RWPE1 (cell line): ENCODE measurements at regions not wholly inside any gene's neighbourhood (a gene's known extent, or its start where the extent isn't known, plus 50 kb on each side); places are given as distances from the start of the nearest gene placed in this dataset.

Experiments
- CTCF ChIA-PET: fragments of 350-600 bp; sonication (Branson Sonifier 250); formaldehyde crosslinking; extraction: SDS; loops from one replicate; lab custom pipeline; 2021; lab: Yijun Ruan, JAX
- POLR2A ChIA-PET: fragments of 400-600 bp; formaldehyde crosslinking; extraction: SDS; loops from one replicate; lab custom pipeline; 2020; ENCODE audit warnings: antibody characterized with exemption; ENCODE audit not compliant: low non-redundant PET; lab: Yijun Ruan, JAX
- DNase-seq: peaks from one replicate; pipeline ENCODE4 v3.0.0; 2012; ENCODE audit warnings: low spot score
- H3K27ac ChIP-seq: fragments of 450-650 bp; 2 replicates; pipeline ENCODE4 v1.5.1; 2017
- TF ChIP-seq, protein P1 (sequence below): fragments of 450-650 bp; conservative IDR thresholded peaks from 2 replicates; pipeline ENCODE4 v1.5.1; 2017; ENCODE audit warnings: low read depth, mild to moderate bottlenecking

DNA sequence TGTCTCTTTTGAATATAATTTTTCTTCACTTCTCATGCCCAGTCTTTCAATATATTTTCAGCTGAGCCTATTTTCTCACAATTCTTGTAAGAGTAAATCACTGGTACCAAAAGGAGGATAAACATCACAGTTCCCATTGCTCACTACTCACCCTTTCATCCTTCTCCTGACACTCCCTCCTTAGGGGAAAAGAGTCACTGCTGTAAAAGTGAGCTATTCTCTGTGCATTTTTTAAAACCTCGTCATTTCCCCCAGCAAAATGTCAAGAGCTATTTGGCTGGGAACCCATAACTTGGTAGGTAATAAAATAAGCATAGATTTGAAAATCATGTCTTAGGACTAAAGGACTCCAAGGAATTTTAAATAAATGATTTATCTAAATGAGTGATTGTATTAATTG is 340.1 kb upstream of the GYPC start:
- DNase-seq: no peak
- TF ChIP-seq, protein P1, sequence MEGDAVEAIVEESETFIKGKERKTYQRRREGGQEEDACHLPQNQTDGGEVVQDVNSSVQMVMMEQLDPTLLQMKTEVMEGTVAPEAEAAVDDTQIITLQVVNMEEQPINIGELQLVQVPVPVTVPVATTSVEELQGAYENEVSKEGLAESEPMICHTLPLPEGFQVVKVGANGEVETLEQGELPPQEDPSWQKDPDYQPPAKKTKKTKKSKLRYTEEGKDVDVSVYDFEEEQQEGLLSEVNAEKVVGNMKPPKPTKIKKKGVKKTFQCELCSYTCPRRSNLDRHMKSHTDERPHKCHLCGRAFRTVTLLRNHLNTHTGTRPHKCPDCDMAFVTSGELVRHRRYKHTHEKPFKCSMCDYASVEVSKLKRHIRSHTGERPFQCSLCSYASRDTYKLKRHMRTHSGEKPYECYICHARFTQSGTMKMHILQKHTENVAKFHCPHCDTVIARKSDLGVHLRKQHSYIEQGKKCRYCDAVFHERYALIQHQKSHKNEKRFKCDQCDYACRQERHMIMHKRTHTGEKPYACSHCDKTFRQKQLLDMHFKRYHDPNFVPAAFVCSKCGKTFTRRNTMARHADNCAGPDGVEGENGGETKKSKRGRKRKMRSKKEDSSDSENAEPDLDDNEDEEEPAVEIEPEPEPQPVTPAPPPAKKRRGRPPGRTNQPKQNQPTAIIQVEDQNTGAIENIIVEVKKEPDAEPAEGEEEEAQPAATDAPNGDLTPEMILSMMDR: no peak
- H3K27ac ChIP-seq: no peak overlapping the region
- POLR2A ChIA-PET: no interaction called here
- CTCF ChIA-PET: no interaction called here

DNA sequence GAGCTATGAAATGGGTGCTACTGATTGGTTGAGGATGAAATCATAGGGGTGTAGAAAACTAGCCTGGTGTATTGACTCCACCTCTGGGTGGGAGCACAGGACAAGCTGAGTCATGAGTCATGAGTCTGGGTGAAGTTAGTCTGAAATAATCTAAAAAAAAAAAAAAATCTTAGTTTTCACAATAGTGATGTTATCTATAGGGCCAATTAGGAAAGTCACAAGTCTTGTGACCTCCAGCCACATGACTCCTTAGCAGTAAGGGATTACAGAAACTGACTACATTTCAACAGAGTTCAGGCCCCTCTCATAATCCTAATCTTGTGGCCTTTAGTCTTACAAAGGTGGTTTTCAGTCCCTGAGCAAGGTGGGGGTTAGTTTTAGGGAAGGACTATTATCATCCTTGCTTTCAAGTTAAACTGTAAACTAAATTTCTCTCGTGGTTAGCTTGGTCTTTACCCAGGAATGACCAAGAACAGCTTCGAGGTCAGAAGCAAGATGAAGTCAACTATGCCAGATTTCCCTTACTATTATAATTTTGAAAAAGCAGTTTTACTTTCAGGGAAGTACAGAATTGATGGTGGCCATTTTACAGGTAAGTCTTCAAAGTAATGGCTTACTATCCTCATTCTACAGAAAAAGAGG is 338.0 kb upstream of the GYPC start:
- ChIA-PET POLR2A (no interaction called here), CTCF (interaction anchor here (0.6 to 0.7 kb wide), 3 partner anchors 14 to 634 kb away, joined by 3 read pairs; no protein-coding TSS in a partner anchor)
- no peak overlapping the region for H3K27ac ChIP-seq
- TF ChIP-seq, protein P1: no peak
- no peak for DNase-seq

DNA sequence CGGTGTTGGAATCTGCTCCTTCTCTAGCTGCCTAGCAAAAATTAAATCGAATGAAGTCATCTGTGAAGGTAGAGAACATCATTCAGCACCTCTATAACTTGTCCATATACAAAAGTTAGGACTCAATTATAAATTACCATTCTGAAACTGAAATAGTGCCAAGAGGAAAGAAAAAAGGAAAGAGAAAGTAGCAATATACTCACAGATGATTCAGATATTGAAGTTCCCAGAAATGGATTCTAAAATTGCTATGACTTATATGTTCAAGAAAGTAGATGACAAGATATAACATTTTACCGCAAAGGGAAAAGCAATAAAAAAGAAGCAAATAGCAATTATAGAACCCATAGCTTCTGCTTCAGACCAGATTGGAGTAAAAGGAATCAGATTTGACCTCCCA is 333.6 kb upstream of the GYPC start:
- POLR2A ChIA-PET: no interaction called here
- CTCF ChIA-PET: no interaction called here
- no peak for DNase-seq
- no peak overlapping the region for H3K27ac ChIP-seq
- TF ChIP-seq, protein P1: no peak

DNA sequence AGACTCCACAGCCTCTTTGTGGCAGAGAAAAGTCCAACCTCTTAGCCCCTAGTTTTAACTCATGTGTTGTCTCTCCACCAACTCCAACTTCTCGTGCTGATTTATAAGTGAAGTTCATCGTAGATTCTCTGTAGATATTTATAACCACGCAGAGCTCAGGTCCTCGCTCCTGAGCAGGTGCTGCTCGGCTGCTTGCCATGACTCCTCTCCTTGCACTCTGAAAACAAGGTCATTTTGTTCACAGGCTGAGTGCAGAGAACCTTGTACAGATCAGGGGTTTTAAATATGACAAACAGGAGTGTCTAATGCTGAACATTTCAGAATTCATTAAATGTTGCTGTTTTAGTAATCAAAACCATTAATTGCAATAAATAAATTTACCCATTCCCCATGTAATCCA is 330.8 kb upstream of the GYPC start:
- CTCF ChIA-PET: no interaction called here
- no peak for DNase-seq
- TF ChIP-seq, protein P1: no peak
- POLR2A ChIA-PET: no interaction called here
- H3K27ac ChIP-seq: no peak overlapping the region

DNA sequence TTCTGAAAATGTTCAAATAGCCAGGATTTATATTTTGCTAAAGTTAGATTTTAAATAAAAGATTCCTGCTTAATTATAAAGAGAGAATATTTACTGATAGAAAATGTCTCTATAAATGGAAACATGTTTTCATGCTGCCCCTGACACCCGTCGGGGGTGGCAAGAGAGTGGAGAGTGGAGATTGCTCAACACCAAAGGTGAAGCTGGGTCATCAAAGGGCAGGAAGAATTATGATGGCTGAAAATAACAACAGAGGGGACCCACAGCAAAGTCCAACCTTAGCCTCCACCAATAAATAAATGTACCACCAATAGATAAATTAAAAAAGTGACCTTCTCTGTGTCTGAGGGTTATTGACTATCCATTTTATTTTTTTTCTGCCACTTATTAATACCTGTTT is 326.8 kb upstream of the GYPC start:
- DNase-seq: no peak
- ChIA-PET POLR2A (no interaction called here), CTCF (interaction anchor here (0.7 kb wide), 1 partner anchor 192 kb away, joined by 4 read pairs; no protein-coding TSS in a partner anchor)
- TF ChIP-seq, protein P1: no peak
- no peak overlapping the region for H3K27ac ChIP-seq

DNA sequence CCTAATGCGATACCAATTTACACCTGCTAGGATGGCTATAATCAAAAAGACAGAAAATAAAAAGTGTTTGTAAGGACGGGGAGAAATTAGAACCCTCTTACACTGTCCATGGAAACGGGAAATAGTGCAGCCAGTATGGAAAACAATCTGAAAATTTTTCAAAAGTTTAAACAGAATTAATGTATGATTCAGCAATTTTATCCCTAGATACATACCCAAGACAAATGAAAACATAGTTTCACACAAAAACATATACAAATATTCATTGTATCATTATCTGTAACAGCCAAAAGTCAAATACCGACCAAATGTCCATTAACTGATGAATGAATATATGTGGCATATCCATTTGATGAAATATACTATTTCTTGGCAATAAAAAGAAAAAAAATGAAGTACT is 313.5 kb upstream of the GYPC start:
- no peak for DNase-seq
- TF ChIP-seq, protein P1: no peak
- POLR2A ChIA-PET: no interaction called here
- H3K27ac ChIP-seq: no peak overlapping the region
- CTCF ChIA-PET: no interaction called here

DNA sequence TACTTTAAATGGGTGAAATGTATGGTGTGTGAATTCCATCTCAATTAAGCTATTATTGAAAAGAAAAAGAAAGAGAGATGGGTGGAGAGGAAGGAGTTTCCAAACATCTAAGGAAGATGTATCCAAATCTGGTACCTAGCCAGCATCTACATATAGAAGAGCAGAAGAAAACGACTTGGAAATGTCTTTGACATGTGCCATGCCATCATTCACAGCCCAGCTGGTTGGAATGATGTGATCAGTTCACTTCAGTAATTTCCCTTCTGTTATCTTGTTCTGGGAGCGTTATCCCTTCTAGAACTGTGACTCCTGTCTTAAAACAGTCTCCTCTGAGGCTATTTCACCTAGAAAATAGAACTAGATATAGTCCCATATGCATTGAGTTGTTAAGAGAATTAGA is 312.8 kb upstream of the GYPC start:
- no peak for DNase-seq
- H3K27ac ChIP-seq: no peak overlapping the region
- ChIA-PET CTCF (no interaction called here), POLR2A (no interaction called here)
- TF ChIP-seq, protein P1: no peak
